IMR-90 (cell line): ENCODE measurements at regions not wholly inside any gene's neighbourhood (a gene's known extent, or its start where the extent isn't known, plus 50 kb on each side); places are given as distances from the start of the nearest gene placed in this dataset.

Source experiments
- ATAC-seq: fragments of 200-7000 bp; cut with Tn5 transposase; 2 replicates; pipeline ENCODE4 v1.9.1; 2020; ENCODE audit warnings: low read depth, mild to moderate bottlenecking, moderate library complexity
- BruUV-seq: library from RNA; stranded (reverse); fragments of 400-500 nt; replicated peaks from 2 replicates; lab custom pipeline; 2021; lab: Mats Ljungman, UMichigan
- CTCF ChIA-PET: fragments of 300-600 bp; formaldehyde crosslinking; extraction: SDS; loops from one replicate; lab custom pipeline; 2021; ENCODE audit warnings: antibody characterized with exemption; lab: Yijun Ruan, JAX
- POLR2A ChIA-PET: fragments of 300-600 bp; sonication (Branson Sonifier 250); formaldehyde crosslinking; loops from one replicate; lab custom pipeline; 2022; ENCODE audit warnings: antibody characterized with exemption; ENCODE audit not compliant: unreplicated experiment; lab: Charles Lee
- DNase-seq: peaks from one replicate; pipeline ENCODE4 v3.0.0; 2013
- H2AFZ ChIP-seq: replicated peaks from 2 replicates; pipeline ENCODE3; 2013; ENCODE audit warnings: low read length, mild to moderate bottlenecking; ENCODE audit not compliant: poor library complexity
- H2AK5ac ChIP-seq: 2 replicates; pipeline ENCODE4 v1.6.1; 2013; ENCODE audit warnings: low read depth, low read length, inconsistent platforms
- H2AK9ac ChIP-seq: replicated peaks from 2 replicates; pipeline ENCODE3; 2013; ENCODE audit warnings: mild to moderate bottlenecking, low read depth, low read length, moderate library complexity; ENCODE audit not compliant: poor library complexity
- H2BK120ac ChIP-seq: 2 replicates; pipeline ENCODE4 v1.6.1; 2013; ENCODE audit warnings: low read depth, low read length, inconsistent platforms
- H2BK15ac ChIP-seq: 3 replicates; pipeline ENCODE4 v1.6.1; 2013; ENCODE audit warnings: low read depth, low read length, inconsistent platforms
- H2BK20ac ChIP-seq: 2 replicates; pipeline ENCODE4 v1.6.1; 2013; ENCODE audit warnings: low read depth, mild to moderate bottlenecking, inconsistent platforms, low read length, moderate library complexity
- H2BK5ac ChIP-seq: 2 replicates; pipeline ENCODE4 v1.6.1; 2013; ENCODE audit warnings: mild to moderate bottlenecking, low read depth, low read length, inconsistent platforms; ENCODE audit not compliant: poor library complexity, severe bottlenecking
- H3K14ac ChIP-seq: replicated peaks from 2 replicates; pipeline ENCODE4 v1.6.1; 2013; ENCODE audit warnings: low read depth, low read length, inconsistent platforms
- H3K18ac ChIP-seq: 2 replicates; pipeline ENCODE4 v1.6.1; 2013; ENCODE audit warnings: low read depth, low read length, control low read depth
- H3K23ac ChIP-seq: 2 replicates; pipeline ENCODE4 v1.6.1; 2013; ENCODE audit warnings: low read depth, low read length, inconsistent platforms
- H3K27ac ChIP-seq: 2 replicates; pipeline ENCODE4 v1.5.1; 2013; ENCODE audit warnings: mild to moderate bottlenecking, control low read depth, low read length; ENCODE audit not compliant: insufficient read depth
- H3K27me3 ChIP-seq: 2 replicates; pipeline ENCODE4 v1.6.1; 2013; ENCODE audit warnings: low read length; ENCODE audit not compliant: control insufficient read depth, insufficient read depth
- H3K36me3 ChIP-seq: 2 replicates; pipeline ENCODE4 v1.6.1; 2013; ENCODE audit warnings: low read length, mixed read lengths; ENCODE audit not compliant: control insufficient read depth, insufficient read depth
- H3K4ac ChIP-seq: 2 replicates; pipeline ENCODE4 v1.6.1; 2013; ENCODE audit warnings: low read depth, low read length, inconsistent platforms
- H3K4me1 ChIP-seq: 2 replicates; pipeline ENCODE4 v1.6.1; 2013; ENCODE audit warnings: low read length, mixed read lengths; ENCODE audit not compliant: control insufficient read depth, insufficient read depth
- H3K4me2 ChIP-seq: 2 replicates; pipeline ENCODE4 v1.6.1; 2013; ENCODE audit warnings: low read depth, mild to moderate bottlenecking, control low read depth, low read length, moderate library complexity
- H3K4me3 ChIP-seq: 2 replicates; pipeline ENCODE4 v1.5.1; 2013; ENCODE audit warnings: low read depth, mild to moderate bottlenecking, control low read depth, low read length, moderate library complexity; ENCODE audit not compliant: insufficient read depth
- H3K56ac ChIP-seq: 2 replicates; pipeline ENCODE4 v1.6.1; 2013; ENCODE audit warnings: low read length, inconsistent platforms; ENCODE audit not compliant: insufficient read depth; ENCODE audit errors: extremely low read depth
- H3K79me1 ChIP-seq, 2 experiments: 2 replicates each; pipeline ENCODE4 v1.6.1; 2013; ENCODE audit warnings: low read length in 2 of 2, inconsistent platforms in 1 of 2, low read depth in 1 of 2
- H3K9ac ChIP-seq: 2 replicates; pipeline ENCODE4 v1.6.1; 2013; ENCODE audit warnings: low read depth, low read length, control low read depth
- H3K9me1 ChIP-seq: 2 replicates; pipeline ENCODE4 v1.6.1; 2013; ENCODE audit warnings: low read length, inconsistent platforms; ENCODE audit not compliant: insufficient read depth
- H3K9me3 ChIP-seq: 2 replicates; pipeline ENCODE4 v1.6.1; 2013; ENCODE audit warnings: low read length; ENCODE audit not compliant: control insufficient read depth, insufficient read depth
- H4K20me1 ChIP-seq: 2 replicates; pipeline ENCODE4 v1.6.1; 2013; ENCODE audit warnings: low read length, inconsistent platforms; ENCODE audit not compliant: insufficient read depth
- H4K5ac ChIP-seq: 2 replicates; pipeline ENCODE4 v1.6.1; 2013; ENCODE audit warnings: mild to moderate bottlenecking, low read depth, low read length, control low read depth
- H4K8ac ChIP-seq, 2 experiments: 2 replicates each; pipeline ENCODE4 v1.6.1; 2013; ENCODE audit warnings: low read depth in 2 of 2, low read length in 2 of 2, control low read depth in 1 of 2, inconsistent platforms in 1 of 2
- H4K91ac ChIP-seq: 2 replicates; pipeline ENCODE4 v1.6.1; 2013; ENCODE audit warnings: low read depth, low read length, inconsistent platforms; ENCODE audit not compliant: insufficient read depth
- BHLHE40 ChIP-seq: fragments of 150-350 bp; IDR thresholded peaks from 2 replicates; pipeline ENCODE4 v1.6.1; 2016; ENCODE audit warnings: mild to moderate bottlenecking, low read depth, low read length
- CEBPB ChIP-seq: IDR thresholded peaks from 2 replicates; pipeline ENCODE4 v1.6.1; 2012; ENCODE audit warnings: low read depth, low read length, improper control_type of control experiment
- CHD1 ChIP-seq: IDR thresholded peaks from 2 replicates; pipeline ENCODE4 v1.6.1; 2012; ENCODE audit warnings: low read depth, low read length, improper control_type of control experiment
- MAZ ChIP-seq: IDR thresholded peaks from 2 replicates; pipeline ENCODE4 v1.6.1; 2012; ENCODE audit warnings: low read depth, mild to moderate bottlenecking, low read length, improper control_type of control experiment, moderate library complexity, borderline replicate concordance
- MXI1 ChIP-seq: IDR thresholded peaks from 2 replicates; pipeline ENCODE4 v1.6.1; 2012; ENCODE audit warnings: low read depth, mild to moderate bottlenecking, low read length, moderate library complexity, borderline replicate concordance
- NFE2L2 ChIP-seq: fragments of 150-350 bp; IDR thresholded peaks from 2 replicates; pipeline ENCODE4 v1.6.1; 2016; ENCODE audit warnings: low read depth, mild to moderate bottlenecking, low read length
- RAD21 ChIP-seq: IDR thresholded peaks from 2 replicates; pipeline ENCODE4 v1.6.1; 2012; ENCODE audit warnings: low read length, improper control_type of control experiment
- RCOR1 ChIP-seq: IDR thresholded peaks from 2 replicates; pipeline ENCODE4 v1.6.1; 2012; ENCODE audit warnings: mild to moderate bottlenecking, low read length, improper control_type of control experiment; ENCODE audit not compliant: insufficient replicate concordance
- RFX5 ChIP-seq: IDR thresholded peaks from 2 replicates; pipeline ENCODE4 v1.8.0; 2012; ENCODE audit warnings: low read depth, mild to moderate bottlenecking, low read length, moderate library complexity
- SMC3 ChIP-seq: fragments of 150-350 bp; IDR thresholded peaks from 2 replicates; pipeline ENCODE4 v1.6.1; 2016; ENCODE audit warnings: low read depth, mild to moderate bottlenecking, antibody characterized with exemption, low read length, moderate library complexity
- WGBS, 2 experiments: methylation state at CpG; one replicate each; pipeline versions ENCODE4 v1.1.5 to v1.1.7; 2013; ENCODE audit warnings: missing lambda C conversion rate in 2 of 2; ENCODE audit not compliant: insufficient read length in 1 of 2; ENCODE audit errors: extremely low coverage in 2 of 2; 5-methylcytosine and 5-hydroxymethylcytosine counted together
- dilution Hi-C: fragments of 300-500 bp; cut with HindIII; formaldehyde crosslinking; loops from one replicate; pipeline ENCODE4 v1.14.3; 2018; ENCODE audit warnings: low sequenced_read_pairs; ENCODE audit not compliant: unreplicated experiment
- in situ Hi-C: fragments of 300-500 bp; cut with MboI; formaldehyde crosslinking; loops from 3 replicates; pipeline ENCODE4 v1.14.3; 2019; ENCODE audit warnings: low sequenced_read_pairs, inconsistent platforms, mixed read lengths
- intact Hi-C: fragments of 100-400 bp; cut with micrococcal nuclease; formaldehyde crosslinking; loops from 2 replicates; pipeline ENCODE4 v1.10.0; 2022
- TF ChIP-seq, protein P1 (sequence below): fragments of 150-350 bp; IDR thresholded peaks from 2 replicates; pipeline ENCODE4 v1.6.1; 2016; ENCODE audit warnings: low read depth, mild to moderate bottlenecking, low read length, moderate library complexity, borderline replicate concordance
- TF ChIP-seq, protein P2 (sequence below): conservative IDR thresholded peaks from 2 replicates; pipeline ENCODE4 v1.5.1; 2012; ENCODE audit warnings: mild to moderate bottlenecking, low read depth, low read length, improper control_type of control experiment

DNA sequence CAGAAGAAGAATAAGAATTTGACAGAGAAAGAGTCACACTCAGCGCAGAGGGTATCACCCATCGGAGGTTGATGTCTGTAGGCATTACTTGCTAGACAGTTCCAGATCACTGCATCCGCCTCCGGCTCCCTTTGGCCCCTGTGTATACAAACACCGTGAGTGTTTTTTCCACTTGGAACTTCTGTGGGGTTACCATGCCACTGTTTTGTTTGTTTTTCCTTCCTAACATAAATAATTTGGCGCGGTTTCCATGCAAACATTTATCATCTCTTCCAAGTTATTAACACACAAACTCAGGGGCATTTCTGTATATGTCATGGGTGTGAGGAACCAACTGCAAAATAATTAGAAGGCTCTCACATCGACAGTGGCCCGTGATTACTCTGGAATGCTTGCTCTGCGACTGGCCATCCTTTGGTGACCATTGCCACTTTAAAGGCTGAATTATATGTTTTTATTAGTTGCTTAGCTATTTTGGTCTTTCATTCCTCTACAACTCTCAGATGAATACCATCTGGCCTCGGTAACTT lies 612.2 kb upstream of the MKI67 start:
- no peaks in the 10 kb centered on the region for H3K9me1 ChIP-seq
- ChIA-PET POLR2A (no interaction called here), CTCF (no interaction called here)
- H4K20me1 ChIP-seq = no peaks in the 10 kb centered on the region
- H4K91ac ChIP-seq = no peak overlapping the region
- H3K9ac ChIP-seq = no peak overlapping the region
- H2AK9ac ChIP-seq = no peak overlapping the region
- no peak for TF ChIP-seq RAD21
- no peak for TF ChIP-seq BHLHE40
- TF ChIP-seq MXI1 = no peak
- TF ChIP-seq, protein P1, sequence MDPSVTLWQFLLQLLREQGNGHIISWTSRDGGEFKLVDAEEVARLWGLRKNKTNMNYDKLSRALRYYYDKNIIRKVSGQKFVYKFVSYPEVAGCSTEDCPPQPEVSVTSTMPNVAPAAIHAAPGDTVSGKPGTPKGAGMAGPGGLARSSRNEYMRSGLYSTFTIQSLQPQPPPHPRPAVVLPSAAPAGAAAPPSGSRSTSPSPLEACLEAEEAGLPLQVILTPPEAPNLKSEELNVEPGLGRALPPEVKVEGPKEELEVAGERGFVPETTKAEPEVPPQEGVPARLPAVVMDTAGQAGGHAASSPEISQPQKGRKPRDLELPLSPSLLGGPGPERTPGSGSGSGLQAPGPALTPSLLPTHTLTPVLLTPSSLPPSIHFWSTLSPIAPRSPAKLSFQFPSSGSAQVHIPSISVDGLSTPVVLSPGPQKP = no peak
- TF ChIP-seq CHD1 = no peak
- no peak for TF ChIP-seq RFX5
- no peak for TF ChIP-seq NFE2L2
- no peak for TF ChIP-seq CEBPB
- TF ChIP-seq SMC3 = no peak
- TF ChIP-seq MAZ = no peak
- no peak for TF ChIP-seq RCOR1
- TF ChIP-seq, protein P2, sequence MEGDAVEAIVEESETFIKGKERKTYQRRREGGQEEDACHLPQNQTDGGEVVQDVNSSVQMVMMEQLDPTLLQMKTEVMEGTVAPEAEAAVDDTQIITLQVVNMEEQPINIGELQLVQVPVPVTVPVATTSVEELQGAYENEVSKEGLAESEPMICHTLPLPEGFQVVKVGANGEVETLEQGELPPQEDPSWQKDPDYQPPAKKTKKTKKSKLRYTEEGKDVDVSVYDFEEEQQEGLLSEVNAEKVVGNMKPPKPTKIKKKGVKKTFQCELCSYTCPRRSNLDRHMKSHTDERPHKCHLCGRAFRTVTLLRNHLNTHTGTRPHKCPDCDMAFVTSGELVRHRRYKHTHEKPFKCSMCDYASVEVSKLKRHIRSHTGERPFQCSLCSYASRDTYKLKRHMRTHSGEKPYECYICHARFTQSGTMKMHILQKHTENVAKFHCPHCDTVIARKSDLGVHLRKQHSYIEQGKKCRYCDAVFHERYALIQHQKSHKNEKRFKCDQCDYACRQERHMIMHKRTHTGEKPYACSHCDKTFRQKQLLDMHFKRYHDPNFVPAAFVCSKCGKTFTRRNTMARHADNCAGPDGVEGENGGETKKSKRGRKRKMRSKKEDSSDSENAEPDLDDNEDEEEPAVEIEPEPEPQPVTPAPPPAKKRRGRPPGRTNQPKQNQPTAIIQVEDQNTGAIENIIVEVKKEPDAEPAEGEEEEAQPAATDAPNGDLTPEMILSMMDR = no peak
- no peak overlapping the region for H4K8ac ChIP-seq
- no peaks in the 10 kb centered on the region for H3K27me3 ChIP-seq
- H3K4me1 ChIP-seq = no peaks in the 10 kb centered on the region
- no peak overlapping the region for H2BK5ac ChIP-seq
- no peak overlapping the region for H3K56ac ChIP-seq
- H3K4me2 ChIP-seq = no peak overlapping the region
- no peak overlapping the region for H2BK15ac ChIP-seq
- in situ Hi-C loops (no loop called here), intact Hi-C loops (no loop called here), dilution Hi-C loops (no loop called here)
- H3K14ac ChIP-seq = no peak overlapping the region
- no peak overlapping the region for H2BK20ac ChIP-seq
- WGBS, 2 experiments = 40% methylated on average over 2 of the region's 11 CpGs; no CpG with 5 or more reads in 1 of the 2 experiments
- no peak overlapping the region for H3K18ac ChIP-seq
- no peak overlapping the region for H3K27ac ChIP-seq
- DNase-seq (no peak), ATAC-seq (no peak)
- H3K9me3 ChIP-seq = peaks cover 35% of the 10 kb centered on the region
- no peak overlapping the region for H2BK120ac ChIP-seq
- H2AFZ ChIP-seq = no peak overlapping the region
- H3K36me3 ChIP-seq = no peaks in the 10 kb centered on the region
- H3K79me1 ChIP-seq = no peaks in the 10 kb centered on the region
- H4K5ac ChIP-seq = no peak overlapping the region
- no peak overlapping the region for H2AK5ac ChIP-seq
- no peak overlapping the region for H3K4me3 ChIP-seq
- no TSS peak for BruUV-seq
- H3K23ac ChIP-seq = no peak overlapping the region
- no peak overlapping the region for H3K4ac ChIP-seq
